ENCODE measurements at regions not wholly inside any gene's neighbourhood (a gene's known extent, or its start where the extent isn't known, plus 50 kb on each side); places are given as distances from the start of the nearest gene placed in this dataset.

- no peak for DNase-seq (ENCODE audit: extremely low spot score)
- Histone ChIP-seq H3K27me3 (no peaks in the 10 kb centered on the region), H3K27ac (replicated peaks in 1 of 4) (no peak overlapping the region), H3K4me3 (no peak overlapping the region), H3K9me3 (no peaks in the 10 kb centered on the region), H3K36me3 (no peaks in the 10 kb centered on the region), H3K4me1 (no peaks in the 10 kb centered on the region)
- TF ChIP-seq POLR2AphosphoS5 (IDR thresholded peaks at IDR 0.05) (no peak), CTCF (IDR thresholded peaks at IDR 0.05) (no peak), POLR2A (IDR thresholded peaks at IDR 0.05; ENCODE audit: low read depth) (no peak), EP300 (IDR thresholded peaks at IDR 0.05) (no peak)
- intact Hi-C loops (cut with DNase I) = no loop called here
- WGBS = 77% methylated on average over 1 of the region's 1 CpG
Observed at GRCh38 chr13:54484166-54484565, 1455.6 kb downstream of the OLFM4 start.

GRCh38 chr13:54486421-54487166 lies 1458.0 kb downstream of the OLFM4 start:
- no peak for TF ChIP-seq POLR2AphosphoS5 (IDR thresholded peaks at IDR 0.05)
- no peak for TF ChIP-seq EP300 (IDR thresholded peaks at IDR 0.05)
- no peak for TF ChIP-seq CTCF (IDR thresholded peaks at IDR 0.05)
- no peak for TF ChIP-seq POLR2A (IDR thresholded peaks at IDR 0.05; ENCODE audit: low read depth)
- H3K27ac ChIP-seq (replicated peaks in 1 of 4) = no peak overlapping the region
- no peaks in the 10 kb centered on the region for H3K27me3 ChIP-seq
- H3K9me3 ChIP-seq = no peaks in the 10 kb centered on the region
- no peak overlapping the region for H3K4me3 ChIP-seq
- no peaks in the 10 kb centered on the region for H3K4me1 ChIP-seq
- H3K36me3 ChIP-seq = no peaks in the 10 kb centered on the region
- WGBS = 85% methylated on average over 7 of the region's 7 CpGs
- no peak for DNase-seq (ENCODE audit: extremely low spot score)
- intact Hi-C loops (cut with DNase I) = no loop called here

GRCh38 chr13:54489359-54489758 lies 1460.7 kb downstream of the OLFM4 start:
- Histone ChIP-seq H3K27ac (replicated peaks in 1 of 4) (no peak overlapping the region), H3K4me3 (no peak overlapping the region), H3K27me3 (no peaks in the 10 kb centered on the region), H3K9me3 (no peaks in the 10 kb centered on the region), H3K4me1 (no peaks in the 10 kb centered on the region), H3K36me3 (no peaks in the 10 kb centered on the region)
- 100% methylated on average over 1 of the region's 1 CpG for WGBS
- TF ChIP-seq POLR2A (IDR thresholded peaks at IDR 0.05; ENCODE audit: low read depth) = no peak
- TF ChIP-seq CTCF (IDR thresholded peaks at IDR 0.05) = no peak
- TF ChIP-seq EP300 (IDR thresholded peaks at IDR 0.05) = no peak
- TF ChIP-seq POLR2AphosphoS5 (IDR thresholded peaks at IDR 0.05) = no peak
- DNase-seq (ENCODE audit: extremely low spot score) = no peak
- intact Hi-C loops (cut with DNase I) = no loop called here

GRCh38 chr13:54492995-54493394 lies 1464.4 kb downstream of the OLFM4 start:
- intact Hi-C loops (cut with DNase I) = no loop called here
- Histone ChIP-seq H3K27me3 (no peaks in the 10 kb centered on the region), H3K36me3 (no peaks in the 10 kb centered on the region), H3K27ac (replicated peaks in 1 of 4) (no peak overlapping the region), H3K4me3 (no peak overlapping the region), H3K4me1 (no peaks in the 10 kb centered on the region), H3K9me3 (no peaks in the 10 kb centered on the region)
- WGBS = 63% methylated on average over 3 of the region's 3 CpGs
- no peak for TF ChIP-seq POLR2AphosphoS5 (IDR thresholded peaks at IDR 0.05)
- TF ChIP-seq CTCF (IDR thresholded peaks at IDR 0.05) = no peak
- no peak for TF ChIP-seq EP300 (IDR thresholded peaks at IDR 0.05)
- no peak for TF ChIP-seq POLR2A (IDR thresholded peaks at IDR 0.05; ENCODE audit: low read depth)
- no peak for DNase-seq (ENCODE audit: extremely low spot score)

- 68% methylated on average over 5 of the region's 5 CpGs for WGBS
- H3K27me3 ChIP-seq = no peaks in the 10 kb centered on the region
- no peak overlapping the region for H3K27ac ChIP-seq (replicated peaks in 1 of 4)
- H3K4me1 ChIP-seq = no peaks in the 10 kb centered on the region
- no peak overlapping the region for H3K4me3 ChIP-seq
- DNase-seq (ENCODE audit: extremely low spot score) = no peak
- H3K9me3 ChIP-seq = no peaks in the 10 kb centered on the region
- no peaks in the 10 kb centered on the region for H3K36me3 ChIP-seq
- intact Hi-C loops (cut with DNase I) = no loop called here
- TF ChIP-seq EP300 (IDR thresholded peaks at IDR 0.05) = no peak
- TF ChIP-seq CTCF (IDR thresholded peaks at IDR 0.05) = no peak
- TF ChIP-seq POLR2A (IDR thresholded peaks at IDR 0.05; ENCODE audit: low read depth) = no peak
- TF ChIP-seq POLR2AphosphoS5 (IDR thresholded peaks at IDR 0.05) = no peak
Observed at GRCh38 chr13:54511366-54511765, 1482.8 kb downstream of the OLFM4 start.

Measured in esophagus muscularis mucosa (tissue), 4 donors.